Bronchial epithelial cell (primary cell): ENCODE measurements at regions not wholly inside any gene's neighbourhood (a gene's known extent, or its start where the extent isn't known, plus 50 kb on each side); places are given as distances from the start of the nearest gene placed in this dataset.

Experiments used
- DNase-seq: peaks from one replicate; pipeline ENCODE4 v3.0.0-alpha.2; 2010; ENCODE audit warnings: low read depth
- FAIRE-seq: peaks from 2 replicates; lab custom pipeline; 2011; peaks lifted over from hg19 to GRCh38; lab: Jason Lieb, UNC
- H3K27me3 ChIP-seq: 2 replicates; pipeline ENCODE4 v1.5.1; 2011; ENCODE audit warnings: low read length; ENCODE audit not compliant: control insufficient read depth, insufficient read depth
- H3K36me3 ChIP-seq: 2 replicates; pipeline ENCODE4 v1.5.1; 2011; ENCODE audit warnings: low read length; ENCODE audit not compliant: control insufficient read depth, insufficient read depth
- H3K4me3 ChIP-seq: 2 replicates; pipeline ENCODE4 v1.5.1; 2011; ENCODE audit warnings: mild to moderate bottlenecking, low read depth, low read length, control low read depth
- TF ChIP-seq, protein P1 (sequence below): IDR thresholded peaks from 2 replicates; pipeline ENCODE4 v1.5.1; 2011; ENCODE audit warnings: mild to moderate bottlenecking, moderate library complexity, low read length, control low read depth, inconsistent platforms; ENCODE audit not compliant: insufficient read depth, severe bottlenecking

- FAIRE-seq (no peak), DNase-seq (no peak)
- TF ChIP-seq, protein P1, sequence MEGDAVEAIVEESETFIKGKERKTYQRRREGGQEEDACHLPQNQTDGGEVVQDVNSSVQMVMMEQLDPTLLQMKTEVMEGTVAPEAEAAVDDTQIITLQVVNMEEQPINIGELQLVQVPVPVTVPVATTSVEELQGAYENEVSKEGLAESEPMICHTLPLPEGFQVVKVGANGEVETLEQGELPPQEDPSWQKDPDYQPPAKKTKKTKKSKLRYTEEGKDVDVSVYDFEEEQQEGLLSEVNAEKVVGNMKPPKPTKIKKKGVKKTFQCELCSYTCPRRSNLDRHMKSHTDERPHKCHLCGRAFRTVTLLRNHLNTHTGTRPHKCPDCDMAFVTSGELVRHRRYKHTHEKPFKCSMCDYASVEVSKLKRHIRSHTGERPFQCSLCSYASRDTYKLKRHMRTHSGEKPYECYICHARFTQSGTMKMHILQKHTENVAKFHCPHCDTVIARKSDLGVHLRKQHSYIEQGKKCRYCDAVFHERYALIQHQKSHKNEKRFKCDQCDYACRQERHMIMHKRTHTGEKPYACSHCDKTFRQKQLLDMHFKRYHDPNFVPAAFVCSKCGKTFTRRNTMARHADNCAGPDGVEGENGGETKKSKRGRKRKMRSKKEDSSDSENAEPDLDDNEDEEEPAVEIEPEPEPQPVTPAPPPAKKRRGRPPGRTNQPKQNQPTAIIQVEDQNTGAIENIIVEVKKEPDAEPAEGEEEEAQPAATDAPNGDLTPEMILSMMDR: no peak
- Histone ChIP-seq H3K4me3 (no peak overlapping the region), H3K36me3 (no peaks in the 10 kb centered on the region), H3K27me3 (no peaks in the 10 kb centered on the region)
Observed at GRCh38 chr5:135117590-135117989, 83.6 kb upstream of the PITX1 start.

DNA sequence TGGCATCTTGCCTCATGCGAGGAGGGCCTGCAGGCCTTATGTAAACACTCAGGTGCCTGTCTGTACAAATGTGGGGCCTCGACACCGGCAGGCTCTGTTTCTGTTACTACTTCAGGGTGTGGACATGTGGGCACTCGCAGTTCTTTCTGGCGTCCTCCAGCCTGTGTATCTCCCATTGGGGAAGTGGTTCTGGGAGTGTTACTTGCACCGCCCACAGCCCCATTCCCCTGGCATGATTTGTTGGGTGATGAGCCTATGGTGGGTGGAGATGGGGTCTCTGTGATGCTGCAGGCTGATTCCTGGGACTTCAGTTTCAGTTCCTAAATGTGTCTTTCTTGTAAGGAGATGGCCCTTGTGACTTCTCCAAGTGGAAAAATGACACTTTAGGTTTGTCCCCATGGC, 82.1 kb upstream of the PITX1 start:
- Histone ChIP-seq H3K36me3 (no peaks in the 10 kb centered on the region), H3K4me3 (no peak overlapping the region), H3K27me3 (no peaks in the 10 kb centered on the region)
- FAIRE-seq (no peak), DNase-seq (peak; percentile 71)
- TF ChIP-seq, protein P1: no peak

GRCh38 chr5:135115591-135115990, 81.6 kb upstream of the PITX1 start:
- Histone ChIP-seq H3K27me3 (no peaks in the 10 kb centered on the region), H3K4me3 (no peak overlapping the region), H3K36me3 (no peaks in the 10 kb centered on the region)
- DNase-seq (no peak), FAIRE-seq (no peak)
- TF ChIP-seq, protein P1: no peak

- H3K36me3 ChIP-seq: no peaks in the 10 kb centered on the region
- FAIRE-seq (no peak), DNase-seq (peak; percentile 73)
- H3K27me3 ChIP-seq: no peaks in the 10 kb centered on the region
- no peak overlapping the region for H3K4me3 ChIP-seq
- TF ChIP-seq, protein P1: no peak
Observed at GRCh38 chr5:135114759-135115158, 80.7 kb upstream of the PITX1 start.

DNA sequence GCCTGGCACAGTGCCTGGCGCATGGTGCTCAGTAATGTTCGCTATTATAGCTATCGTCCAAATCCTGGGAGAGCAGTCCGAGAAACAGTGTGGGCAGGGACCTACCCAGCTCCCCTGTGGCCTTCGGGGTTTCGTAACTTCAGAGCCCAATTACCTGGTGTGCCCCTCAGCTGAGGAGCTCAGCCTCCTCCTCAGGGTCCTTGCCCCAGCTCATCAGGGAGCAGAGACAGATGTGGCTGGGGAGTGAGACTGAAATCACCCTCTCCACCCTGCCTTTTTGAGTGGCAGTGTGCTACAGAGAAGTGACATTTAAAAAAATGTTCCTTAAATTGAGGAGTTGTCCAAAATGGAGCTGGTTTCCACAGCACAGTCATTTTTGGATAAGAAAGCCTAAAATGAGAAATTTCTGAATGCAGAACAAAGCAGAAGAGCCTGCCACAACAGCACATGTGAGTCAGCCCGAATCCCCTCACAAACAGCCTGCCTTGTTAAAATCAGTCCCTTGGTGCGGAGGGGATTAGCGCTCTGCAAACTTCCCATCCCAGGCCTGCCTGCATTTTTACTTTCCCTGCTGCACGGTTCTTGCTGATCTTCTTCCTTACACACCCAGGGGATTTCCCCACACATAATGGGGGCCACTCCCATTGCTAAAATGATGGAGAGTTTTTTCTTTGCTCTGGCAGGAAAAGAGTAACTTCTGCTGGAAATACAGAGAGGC, 78.1 kb upstream of the PITX1 start:
- Histone ChIP-seq H3K36me3 (no peaks in the 10 kb centered on the region), H3K27me3 (no peaks in the 10 kb centered on the region), H3K4me3 (no peak overlapping the region)
- FAIRE-seq (peak; percentile 83), DNase-seq (no peak)
- TF ChIP-seq, protein P1: no peak
